Activated CD8-positive, alpha-beta T cell treated with anti-CD3 and anti-CD28 coated beads for 36 hours (primary cell): ENCODE measurements at regions not wholly inside any gene's neighbourhood (a gene's known extent, or its start where the extent isn't known, plus 50 kb on each side); places are given as distances from the start of the nearest gene placed in this dataset.

Source experiments
- ATAC-seq: fragments of 200-7000 bp; cut with Tn5 transposase; one replicate; pipeline ENCODE4 v1.10.0; 2021; ENCODE audit warnings: mild to moderate bottlenecking, moderate library complexity
- CTCF ChIA-PET: fragments of 350-600 bp; sonication (Branson Sonifier 250); formaldehyde crosslinking; loops from one replicate; lab custom pipeline; 2021; ENCODE audit warnings: antibody characterized with exemption; lab: Charles Lee
- POLR2A ChIA-PET: fragments of 350-600 bp; sonication (Branson Sonifier 250); formaldehyde crosslinking; loops from one replicate; lab custom pipeline; 2021; ENCODE audit warnings: antibody characterized with exemption; lab: Charles Lee
- DNase-seq: peaks from one replicate; pipeline ENCODE4 v3.0.0-alpha.2; 2020
- H3K27ac Mint-ChIP-seq: one replicate; pipeline ENCODE4 v1.8.0; 2021; ENCODE audit warnings: mild to moderate bottlenecking, mixed read lengths
- H3K27me3 Mint-ChIP-seq: one replicate; pipeline ENCODE4 v1.8.0; 2021; ENCODE audit warnings: mixed read lengths
- H3K36me3 Mint-ChIP-seq: one replicate; pipeline ENCODE4 v1.8.0; 2021; ENCODE audit warnings: low read depth, mixed read lengths
- H3K4me1 Mint-ChIP-seq: one replicate; pipeline ENCODE4 v1.8.0; 2021; ENCODE audit warnings: low read depth, mixed read lengths
- H3K4me3 Mint-ChIP-seq: one replicate; pipeline ENCODE4 v1.8.0; 2021; ENCODE audit warnings: mild to moderate bottlenecking, moderate library complexity, mixed read lengths
- H3K9me3 Mint-ChIP-seq: one replicate; pipeline ENCODE4 v1.8.0; 2021; ENCODE audit warnings: mixed read lengths
- CTCF ChIP-seq: fragments of 200-600 bp; IDR thresholded peaks from one replicate; pipeline ENCODE4 v1.8.0; 2022; ENCODE audit warnings: antibody characterized with exemption, mild to moderate bottlenecking
- intact Hi-C: fragments of 100-400 bp; cut with micrococcal nuclease; formaldehyde crosslinking; loops from one replicate; pipeline ENCODE4 v1.10.0; 2022

- POLR2A ChIA-PET = no interaction called here
- ATAC-seq (no peak), DNase-seq (no peak)
- Mint-ChIP-seq H3K4me3 (no peak overlapping the region), H3K27me3 (no peaks in the 10 kb centered on the region), H3K9me3 (peaks cover 4% of the 10 kb centered on the region), H3K4me1 (peaks cover 7% of the 10 kb centered on the region), H3K36me3 (peaks cover 9% of the 10 kb centered on the region), H3K27ac (no peak overlapping the region)
- intact Hi-C loops = no loop called here
- TF ChIP-seq CTCF = no peak
- CTCF ChIA-PET = interaction anchor here (1.0 kb wide), 1 partner anchor 30 kb away, joined by 4 read pairs; no protein-coding TSS in a partner anchor
Observed at GRCh38 chr21:31413698-31414097, 69.6 kb upstream of the TIAM1 start.

GRCh38 chr21:31410499-31411131 is 66.6 kb upstream of the TIAM1 start:
- H3K4me3 Mint-ChIP-seq = no peak overlapping the region
- intact Hi-C loops = no loop called here
- ChIA-PET CTCF (interaction anchor here (1.1 kb wide), 1 partner anchor 11 kb away, joined by 3 read pairs; no protein-coding TSS in a partner anchor), POLR2A (interaction anchor here (0.6 kb wide), 1 partner anchor 30 kb away, joined by 6 read pairs; no protein-coding TSS in a partner anchor)
- H3K27ac Mint-ChIP-seq = no peak overlapping the region
- H3K9me3 Mint-ChIP-seq = no peaks in the 10 kb centered on the region
- H3K36me3 Mint-ChIP-seq = no peaks in the 10 kb centered on the region
- ATAC-seq (peak; percentile 76), DNase-seq (peak; percentile 49)
- H3K4me1 Mint-ChIP-seq = peaks cover 13% of the 10 kb centered on the region
- H3K27me3 Mint-ChIP-seq = no peaks in the 10 kb centered on the region
- TF ChIP-seq CTCF = no peak

GRCh38 chr21:31409831-31410487 is 65.9 kb upstream of the TIAM1 start:
- no peaks in the 10 kb centered on the region for H3K9me3 Mint-ChIP-seq
- H3K4me3 Mint-ChIP-seq = no peak overlapping the region
- ChIA-PET POLR2A (interaction anchor here (0.6 kb wide), 1 partner anchor 168 kb away, joined by 3 read pairs; no protein-coding TSS in a partner anchor), CTCF (no interaction called here)
- no peak for TF ChIP-seq CTCF
- DNase-seq (no peak), ATAC-seq (peak; percentile 18)
- H3K36me3 Mint-ChIP-seq = no peaks in the 10 kb centered on the region
- H3K4me1 Mint-ChIP-seq = peaks cover 17% of the 10 kb centered on the region
- H3K27me3 Mint-ChIP-seq = no peaks in the 10 kb centered on the region
- H3K27ac Mint-ChIP-seq = no peak overlapping the region
- intact Hi-C loops = no loop called here

GRCh38 chr21:31408301-31409088 is 64.4 kb upstream of the TIAM1 start:
- H3K4me1 Mint-ChIP-seq = peaks cover 17% of the 10 kb centered on the region
- no peaks in the 10 kb centered on the region for H3K9me3 Mint-ChIP-seq
- H3K27ac Mint-ChIP-seq = no peak overlapping the region
- H3K36me3 Mint-ChIP-seq = no peaks in the 10 kb centered on the region
- no peaks in the 10 kb centered on the region for H3K27me3 Mint-ChIP-seq
- H3K4me3 Mint-ChIP-seq = no peak overlapping the region
- CTCF ChIA-PET = interaction anchor here (0.8 kb wide), 1 partner anchor 9 kb away, joined by 3 read pairs; no protein-coding TSS in a partner anchor
- DNase-seq = peak; percentile 20
- intact Hi-C loops = no loop called here
- no peak for TF ChIP-seq CTCF
- ATAC-seq = no peak
- POLR2A ChIA-PET = interaction anchor here (1.0 kb wide), 1 partner anchor 150 kb away, joined by 4 read pairs; no protein-coding TSS in a partner anchor
